HG02943 (cell line): ENCODE measurements at regions not wholly inside any gene's neighbourhood (a gene's known extent, or its start where the extent isn't known, plus 50 kb on each side); places are given as distances from the start of the nearest gene placed in this dataset.

Experiments used
- ATAC-seq: cut with Tn5 transposase; IDR thresholded peaks from one replicate; pipeline ENCODE4 v1.9.1; 2021; ENCODE audit warnings: mild to moderate bottlenecking, low read depth, moderate library complexity; ENCODE audit not compliant: unreplicated experiment

GRCh38 chr4:60116592-60116991 lies 1083.5 kb upstream of the ADGRL3 start:
- ATAC-seq: no peak

DNA sequence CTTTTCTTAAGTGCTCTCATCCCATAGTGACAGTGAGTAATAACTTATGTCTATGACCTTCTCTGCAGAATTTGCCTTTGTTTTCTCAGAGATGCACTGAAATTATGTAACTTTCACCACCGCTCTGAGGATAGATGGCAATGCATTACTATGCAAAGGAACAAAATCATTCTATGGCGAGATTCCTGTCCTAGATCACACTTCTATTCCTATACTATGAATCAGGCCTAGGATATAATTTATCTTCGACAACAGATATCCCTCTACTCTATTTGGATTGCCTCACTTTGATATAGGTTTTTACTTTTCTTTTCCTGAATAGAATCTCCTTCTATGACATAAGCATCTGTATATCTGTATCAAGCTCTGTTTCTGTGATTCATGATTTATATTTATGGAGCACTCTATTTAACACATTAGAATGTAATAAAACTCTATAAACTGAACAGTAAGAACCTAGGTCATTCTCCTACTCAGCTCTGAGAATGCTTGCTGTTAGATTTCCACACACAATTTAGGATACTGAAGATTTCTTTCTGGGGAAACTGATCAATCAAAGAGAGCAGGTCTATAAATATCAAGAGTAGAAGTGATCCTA lies 1082.3 kb upstream of the ADGRL3 start:
- no peak for ATAC-seq

DNA sequence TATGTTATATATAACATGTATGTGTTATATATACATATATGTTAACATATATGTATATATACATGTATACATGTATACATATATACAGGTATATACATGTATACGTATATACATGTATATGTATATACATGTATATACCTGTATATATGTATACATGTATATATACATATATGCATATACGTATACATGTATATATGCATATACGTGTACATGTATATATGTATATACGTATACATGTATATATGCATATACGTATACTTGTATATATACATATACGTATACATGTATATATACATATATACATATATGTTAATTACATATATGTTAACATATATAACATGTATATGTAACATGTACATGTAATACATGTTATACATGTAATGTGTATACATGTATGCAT lies 1077.3 kb upstream of the ADGRL3 start:
- ATAC-seq: no peak

- ATAC-seq: no peak
These were observed 1071.2 kb upstream of the ADGRL3 start for GRCh38 chr4:60128888-60129287.

DNA sequence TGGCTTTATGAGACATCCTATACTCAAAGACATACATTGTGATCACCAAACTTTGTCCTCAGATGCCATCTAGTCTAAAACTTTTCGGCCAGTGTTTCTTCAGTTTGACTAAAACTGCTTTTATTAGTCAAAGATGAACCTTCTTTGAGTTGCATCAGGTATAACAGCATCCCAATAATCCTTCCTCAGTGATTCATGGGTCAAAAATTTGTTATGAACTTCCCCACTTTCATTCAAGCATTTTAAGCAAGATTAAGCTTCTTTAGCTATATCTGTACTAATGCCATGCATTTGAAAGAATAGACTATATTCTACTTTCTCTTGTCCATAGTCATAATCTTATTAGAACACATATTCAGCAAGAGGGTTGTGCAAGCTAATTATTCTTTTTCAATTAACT lies 1070.4 kb upstream of the ADGRL3 start:
- no peak for ATAC-seq

GRCh38 chr4:60133375-60133774 lies 1066.8 kb upstream of the ADGRL3 start:
- no peak for ATAC-seq

DNA sequence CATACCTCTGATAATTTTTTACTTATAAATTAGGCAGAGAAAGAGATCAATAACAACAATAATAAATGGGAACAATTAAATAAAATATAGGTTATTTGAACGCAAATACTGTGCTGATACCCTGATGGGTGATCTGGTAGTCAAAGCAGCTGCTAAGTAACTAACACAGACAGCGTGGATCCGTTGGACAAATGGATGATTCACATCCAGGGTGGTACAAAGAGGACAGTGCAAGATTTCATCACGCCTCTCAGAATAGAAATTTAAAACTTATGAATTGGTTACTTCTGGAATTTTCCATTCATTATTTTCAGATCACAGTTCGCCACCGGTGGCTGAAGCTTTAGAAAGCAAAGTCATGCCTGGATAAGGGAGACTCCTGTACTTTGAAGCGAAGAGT lies 1066.0 kb upstream of the ADGRL3 start:
- ATAC-seq: no peak

GRCh38 chr4:60155088-60155487 lies 1045.0 kb upstream of the ADGRL3 start:
- no peak for ATAC-seq

GRCh38 chr4:60173103-60173502 lies 1027.0 kb upstream of the ADGRL3 start:
- ATAC-seq: no peak

DNA sequence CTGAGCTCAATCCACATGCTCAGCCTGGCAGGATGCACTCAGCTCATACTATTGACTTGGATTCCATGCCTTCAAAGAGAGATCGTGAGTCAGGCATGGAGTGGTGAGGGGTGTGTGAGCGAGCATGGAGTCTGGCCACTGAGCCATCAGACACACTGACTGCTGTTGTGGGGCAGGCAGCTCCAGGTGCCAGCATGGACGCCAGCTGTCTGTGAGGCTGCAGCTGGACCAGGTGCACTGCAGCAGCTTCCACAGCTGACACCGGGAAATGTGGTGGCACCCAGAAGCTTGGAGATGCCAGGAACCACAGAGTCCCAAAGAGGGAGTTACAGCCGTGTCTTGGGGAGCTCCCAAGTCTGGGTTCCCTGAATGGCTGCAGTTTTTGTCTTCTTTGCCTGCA lies 1026.4 kb upstream of the ADGRL3 start:
- ATAC-seq: no peak

DNA sequence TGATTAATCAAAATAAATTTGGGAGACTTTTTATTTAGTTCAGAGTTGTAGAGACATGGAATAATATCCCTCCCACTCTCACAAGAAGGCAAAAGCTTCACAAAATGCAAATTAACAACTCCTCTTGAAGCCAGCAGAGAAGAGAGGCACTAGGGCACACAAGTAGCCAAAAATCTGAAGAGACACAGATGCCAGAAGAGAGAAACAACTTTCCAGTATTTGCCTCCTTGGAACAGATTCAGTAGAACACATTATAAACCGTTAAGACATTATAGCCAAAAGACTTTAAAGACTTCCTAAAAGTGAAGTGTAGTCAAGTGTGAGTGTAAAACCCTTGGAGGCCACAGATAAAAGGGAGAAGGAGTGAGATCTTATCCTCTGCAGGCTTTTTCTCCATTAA lies 1024.9 kb upstream of the ADGRL3 start:
- ATAC-seq: no peak

GRCh38 chr4:60187428-60187827 lies 1012.7 kb upstream of the ADGRL3 start:
- no peak for ATAC-seq

GRCh38 chr4:60189286-60189685 lies 1010.8 kb upstream of the ADGRL3 start:
- no peak for ATAC-seq

- no peak for ATAC-seq
These were observed 1005.9 kb upstream of the ADGRL3 start for GRCh38 chr4:60194214-60194613.

- no peak for ATAC-seq
These were observed 1004.9 kb upstream of the ADGRL3 start for GRCh38 chr4:60195256-60195655.

DNA sequence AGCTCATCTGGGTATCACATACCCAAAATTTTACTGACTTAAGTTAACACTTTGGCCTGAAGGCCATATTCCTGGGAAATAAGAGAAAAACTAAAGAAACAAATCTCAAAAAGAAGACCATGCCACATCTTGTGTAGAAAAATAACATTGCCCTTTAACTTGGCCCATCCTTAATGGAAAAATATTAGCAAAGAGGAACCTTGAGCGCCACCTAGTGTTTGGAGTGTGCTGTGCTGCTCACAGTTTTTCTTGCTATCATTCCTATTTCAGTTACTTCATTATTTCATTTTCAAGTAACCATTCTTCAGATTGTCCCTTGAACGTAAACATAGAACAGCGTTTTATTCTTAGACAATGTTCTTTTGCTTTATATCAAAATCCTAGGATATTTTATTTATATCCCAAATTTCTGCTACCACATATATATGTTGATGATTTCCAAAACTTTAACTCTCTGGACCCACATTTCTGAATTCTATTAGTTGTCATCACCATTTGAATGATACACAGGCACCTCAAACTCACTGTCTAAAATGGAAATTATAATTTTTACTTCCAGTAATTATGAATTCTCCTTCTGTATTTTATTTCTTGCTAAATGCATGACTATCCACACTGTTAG lies 999.0 kb upstream of the ADGRL3 start:
- no peak for ATAC-seq

- ATAC-seq: no peak
These were observed 990.5 kb upstream of the ADGRL3 start for GRCh38 chr4:60209588-60209987.

GRCh38 chr4:60215906-60216305 lies 984.2 kb upstream of the ADGRL3 start:
- ATAC-seq: no peak

DNA sequence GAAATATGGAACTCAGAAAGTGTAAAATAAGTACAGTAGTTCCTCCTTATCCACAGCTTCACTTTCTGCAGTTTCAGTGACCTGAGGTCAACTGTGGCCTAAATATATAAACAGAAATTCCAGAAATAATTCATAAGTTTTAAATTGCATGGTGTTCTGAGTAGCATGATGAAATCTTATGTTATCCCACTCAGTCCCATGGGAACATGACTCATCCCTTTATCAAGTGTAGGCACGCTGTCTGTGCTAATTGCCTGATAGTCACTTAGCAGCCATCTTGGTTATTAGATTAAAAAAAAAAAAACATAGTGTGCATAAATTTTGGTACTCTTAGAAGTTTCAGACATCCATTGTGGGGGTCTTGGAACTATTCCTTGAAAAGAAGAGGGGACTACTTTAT lies 983.4 kb upstream of the ADGRL3 start:
- no peak for ATAC-seq

DNA sequence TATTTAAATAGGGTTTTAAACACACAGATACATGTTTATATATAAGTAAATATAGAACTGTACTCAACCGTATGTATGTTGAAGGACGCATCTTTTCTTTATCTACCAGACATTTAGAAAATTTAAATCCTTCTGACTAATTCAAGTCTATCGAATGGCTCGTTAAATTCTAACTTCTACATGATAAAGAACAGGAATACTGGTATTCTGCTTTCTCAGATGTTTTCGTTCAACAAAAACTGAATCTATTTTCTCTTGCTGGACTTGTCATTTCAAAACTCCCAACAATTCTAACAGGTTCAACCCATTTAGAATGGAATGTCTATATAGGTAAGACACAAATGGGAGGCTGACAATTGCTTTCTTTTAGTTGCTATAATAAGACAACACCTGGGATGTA lies 978.3 kb upstream of the ADGRL3 start:
- ATAC-seq: no peak

DNA sequence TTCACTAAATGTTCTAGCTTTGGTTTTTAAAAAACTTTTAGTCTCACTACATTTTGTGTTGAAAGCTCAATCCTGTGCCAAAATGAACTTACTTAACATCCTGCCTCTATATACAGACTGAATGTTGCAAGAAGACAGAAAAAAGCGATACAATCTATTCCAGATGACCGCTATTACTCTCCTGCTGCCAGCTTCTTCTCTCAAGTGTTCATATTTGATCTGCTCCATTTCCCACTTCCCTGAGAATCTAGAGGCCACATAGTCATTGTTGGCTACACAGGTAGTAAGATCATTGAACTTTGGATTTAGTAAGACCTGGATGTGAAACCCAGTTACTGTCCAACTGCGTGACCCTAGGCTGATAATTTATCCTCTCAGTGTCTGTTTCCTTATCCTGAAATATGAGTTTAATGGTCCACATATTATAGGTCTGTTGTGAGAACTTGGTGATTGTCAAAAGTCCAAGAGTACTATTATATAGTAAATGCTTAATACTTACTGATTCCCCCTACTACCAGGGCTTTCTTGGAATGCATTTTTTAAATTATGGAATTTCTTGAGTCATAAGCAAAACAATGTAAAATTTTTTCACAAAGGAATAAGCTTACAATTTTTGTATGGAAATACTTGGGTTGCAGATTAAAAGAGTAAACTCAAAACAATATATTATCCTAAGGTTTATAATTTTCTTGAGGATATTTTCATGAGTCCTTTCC lies 976.8 kb upstream of the ADGRL3 start:
- ATAC-seq: no peak

DNA sequence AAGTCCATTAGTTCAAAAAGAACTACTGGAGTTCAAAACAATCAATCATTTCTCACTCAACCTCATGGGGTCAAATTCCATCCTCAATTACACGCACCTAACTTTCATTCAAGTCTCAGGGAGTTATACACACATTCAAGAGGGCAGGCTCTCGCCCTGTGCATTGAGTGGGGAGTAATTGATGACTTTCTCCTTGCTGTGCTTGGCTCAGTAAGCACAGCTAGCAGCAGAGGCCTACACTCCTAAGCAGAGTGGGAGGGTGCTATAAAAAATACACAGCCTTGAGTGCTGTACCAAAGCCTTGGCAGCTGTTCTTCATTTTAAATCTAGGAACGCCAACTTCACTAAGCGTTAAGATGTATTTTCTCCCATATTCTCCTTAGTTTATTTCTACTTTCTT lies 958.3 kb upstream of the ADGRL3 start:
- no peak for ATAC-seq
